HG03196 (cell line): ENCODE measurements at regions not wholly inside any gene's neighbourhood (a gene's known extent, or its start where the extent isn't known, plus 50 kb on each side); places are given as distances from the start of the nearest gene placed in this dataset.

Source experiments
- ATAC-seq: cut with Tn5 transposase; IDR thresholded peaks from one replicate; pipeline ENCODE4 v1.9.1; 2021; ENCODE audit not compliant: unreplicated experiment

- ATAC-seq, result no peak
Measured at GRCh38 chr13:53466576-53466975, 438.0 kb downstream of the OLFM4 start.

- no peak for ATAC-seq
Measured at GRCh38 chr13:53473397-53473796, 444.8 kb downstream of the OLFM4 start.

- ATAC-seq, result no peak
Measured at GRCh38 chr13:53474878-53475277, 446.3 kb downstream of the OLFM4 start.

GRCh38 chr13:53490752-53491151 is 462.1 kb downstream of the OLFM4 start:
- no peak for ATAC-seq

GRCh38 chr13:53494406-53494805 is 465.8 kb downstream of the OLFM4 start:
- no peak for ATAC-seq

GRCh38 chr13:53499576-53500133 is 471.0 kb downstream of the OLFM4 start:
- no peak for ATAC-seq

- no peak for ATAC-seq
Measured at GRCh38 chr13:53501387-53501786, 472.8 kb downstream of the OLFM4 start.

DNA sequence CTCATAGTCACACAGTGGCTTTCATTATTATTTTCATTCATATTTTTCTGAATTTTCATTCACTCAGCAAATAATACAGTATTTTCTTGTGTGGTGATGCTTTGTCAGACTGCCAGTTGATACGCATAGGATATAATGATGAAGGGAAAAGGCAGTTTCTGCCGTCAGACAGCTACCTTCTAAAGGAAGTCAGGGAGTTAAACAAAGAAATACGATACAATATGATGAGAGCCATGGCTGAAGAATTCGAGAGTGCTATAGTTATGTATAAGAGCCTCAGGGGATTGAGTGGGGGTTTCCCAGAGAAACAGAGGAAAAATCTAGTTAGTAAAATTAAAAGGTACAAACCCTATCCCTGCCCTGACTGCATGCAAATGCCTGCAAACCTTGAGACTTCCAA is 479.1 kb downstream of the OLFM4 start:
- no peak for ATAC-seq

DNA sequence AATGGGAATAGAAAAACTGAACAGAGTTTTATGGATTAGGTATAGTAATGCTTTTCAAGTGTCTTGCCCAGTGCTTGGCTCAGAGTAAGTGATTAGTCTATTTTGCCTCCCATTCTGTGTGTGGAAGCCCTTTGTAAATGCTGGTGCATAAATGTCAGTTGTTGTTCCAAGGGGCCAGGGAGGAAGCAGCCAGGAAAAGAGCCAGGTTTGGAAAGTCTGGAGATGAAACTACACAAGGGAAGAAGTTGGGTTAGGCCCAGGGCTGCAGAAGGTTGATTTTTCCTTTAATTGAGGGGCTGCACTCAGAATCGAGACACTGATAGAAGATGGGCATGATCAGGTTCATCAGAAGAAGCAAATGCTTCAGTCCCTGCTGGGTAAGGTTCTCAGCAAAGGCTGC is 484.0 kb downstream of the OLFM4 start:
- no peak for ATAC-seq

GRCh38 chr13:53513226-53513625 is 484.6 kb downstream of the OLFM4 start:
- no peak for ATAC-seq

DNA sequence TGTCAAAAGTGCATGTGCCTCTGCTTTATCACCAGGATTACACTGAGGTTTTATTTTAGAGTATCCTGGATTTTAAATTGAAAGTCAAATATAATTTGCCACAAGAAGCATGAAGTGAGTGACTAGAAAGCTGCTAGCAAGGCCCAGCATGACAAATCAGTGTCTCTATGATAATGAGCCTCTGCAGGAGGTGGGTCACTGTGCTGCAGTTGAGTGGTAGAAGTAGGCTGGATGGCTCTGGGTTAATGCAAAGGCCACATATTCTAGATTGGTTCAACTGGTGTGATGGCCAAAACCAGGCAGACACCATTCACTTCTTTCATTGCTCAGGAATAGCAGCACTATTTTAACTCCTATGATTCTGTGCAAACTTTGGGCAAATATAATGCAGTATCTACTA is 491.5 kb downstream of the OLFM4 start:
- ATAC-seq, result no peak

DNA sequence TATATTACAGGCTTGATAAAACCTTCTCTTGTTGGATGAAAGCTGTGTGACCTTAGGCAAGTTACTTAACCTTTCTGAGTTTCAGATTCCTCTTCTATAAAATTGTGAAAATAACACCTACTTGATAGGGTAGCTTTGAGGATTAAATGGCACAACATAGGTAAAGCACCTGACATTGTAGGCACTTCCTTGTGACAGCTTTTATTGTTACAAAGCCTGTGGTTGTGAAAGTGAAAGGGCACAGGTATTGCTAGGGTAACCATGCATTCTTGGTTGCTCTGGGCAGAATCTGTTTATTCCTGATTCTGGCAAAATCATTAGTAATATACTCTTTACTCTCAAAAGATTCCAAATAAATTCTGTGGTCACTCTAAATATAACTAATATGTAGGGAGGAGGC is 493.4 kb downstream of the OLFM4 start:
- ATAC-seq, result no peak

- no peak for ATAC-seq
Measured at GRCh38 chr13:53537586-53537985, 509.0 kb downstream of the OLFM4 start.

DNA sequence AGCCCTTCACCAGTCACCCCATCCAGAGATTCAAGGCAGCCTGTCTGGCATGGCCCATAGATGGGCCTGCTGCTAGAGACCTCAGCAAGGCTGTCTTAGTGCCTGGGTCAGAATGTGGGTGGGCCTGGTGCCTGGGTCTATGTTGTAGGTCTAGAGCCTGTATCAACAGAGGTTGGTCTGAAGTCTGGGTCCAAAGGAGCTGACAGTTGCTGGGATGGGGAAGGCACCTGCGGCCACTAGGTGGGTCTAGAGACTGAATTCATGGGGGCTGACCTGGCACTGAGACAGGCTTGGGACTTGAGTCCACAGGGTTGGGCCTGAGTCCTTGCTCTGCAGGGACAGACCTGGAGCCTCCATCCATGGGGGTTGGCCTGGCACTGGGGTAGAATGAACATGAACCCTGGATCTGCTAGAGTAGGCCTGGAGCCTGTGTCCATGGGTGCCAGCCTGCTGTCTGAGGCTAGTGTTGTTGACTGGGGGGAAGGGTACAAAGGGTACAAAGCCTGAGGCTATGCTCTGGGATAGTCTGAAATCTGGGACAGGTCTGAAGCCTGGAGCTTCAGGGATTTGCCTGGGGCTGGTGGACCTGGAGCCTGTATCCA is 516.8 kb downstream of the OLFM4 start:
- no peak for ATAC-seq

- no peak for ATAC-seq
Measured at GRCh38 chr13:53560556-53560955, 531.9 kb downstream of the OLFM4 start.

- ATAC-seq, result no peak
Measured at GRCh38 chr13:53562419-53562818, 533.8 kb downstream of the OLFM4 start.

DNA sequence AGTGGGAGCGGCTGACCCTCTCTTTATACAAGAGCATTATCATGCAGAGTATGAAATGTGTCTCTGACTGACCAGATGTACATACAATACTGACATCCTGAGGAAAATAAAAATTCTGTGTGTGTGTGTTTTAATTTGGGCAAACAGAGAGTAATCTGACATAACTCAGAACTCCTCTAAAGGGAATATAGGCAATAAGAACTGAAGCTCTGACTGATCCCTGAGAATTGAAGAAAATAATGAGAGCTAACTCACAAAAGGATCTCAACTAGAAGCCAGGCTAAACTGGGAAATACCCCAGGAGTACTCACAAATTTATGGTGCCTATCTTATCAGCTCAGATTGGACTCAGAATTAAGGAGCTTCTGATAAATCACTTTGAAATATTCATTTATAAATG is 539.9 kb downstream of the OLFM4 start:
- ATAC-seq, result no peak

- ATAC-seq, result no peak
Measured at GRCh38 chr13:53569453-53569852, 540.8 kb downstream of the OLFM4 start.

- ATAC-seq, result no peak
Measured at GRCh38 chr13:53601113-53601512, 572.5 kb downstream of the OLFM4 start.

GRCh38 chr13:53605326-53605725 is 576.7 kb downstream of the OLFM4 start:
- no peak for ATAC-seq

- no peak for ATAC-seq
Measured at GRCh38 chr13:53612200-53612599, 583.6 kb downstream of the OLFM4 start.

DNA sequence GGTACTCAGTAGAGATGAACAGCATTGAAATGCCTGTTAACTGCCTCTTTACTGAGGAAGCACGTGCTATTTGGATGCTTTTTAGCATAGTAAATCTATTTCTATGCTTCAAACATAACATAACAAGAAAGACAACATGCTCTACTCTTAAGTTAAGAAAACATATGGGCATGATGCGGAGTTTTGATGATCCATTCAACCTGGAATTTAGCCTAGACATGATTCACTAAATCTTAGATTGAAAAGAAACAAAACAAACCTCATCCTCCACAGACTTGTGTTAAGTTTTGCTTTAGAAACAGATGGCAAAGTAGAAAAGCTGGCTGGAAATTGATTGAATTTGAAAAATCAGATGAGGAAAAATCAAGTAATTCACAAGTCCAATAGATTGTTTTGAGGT is 593.8 kb downstream of the OLFM4 start:
- ATAC-seq, result no peak

DNA sequence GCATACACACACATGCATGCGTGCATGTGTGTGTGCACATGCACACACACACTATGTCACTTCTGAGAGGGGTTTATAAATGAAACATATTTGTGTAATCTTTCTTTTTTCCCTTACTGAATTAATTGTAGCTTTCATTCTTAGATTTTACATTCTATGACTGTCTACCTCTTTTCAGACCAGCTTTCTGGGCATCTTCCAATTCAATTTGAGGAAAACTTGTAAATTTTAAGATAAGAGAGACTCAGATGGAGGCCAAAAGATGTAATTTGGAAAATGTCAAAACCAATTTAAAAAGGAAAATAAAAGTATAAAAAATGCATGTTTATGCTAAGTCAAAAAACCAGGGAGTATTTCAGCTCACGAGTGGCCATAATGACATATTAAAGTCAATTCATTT is 594.5 kb downstream of the OLFM4 start:
- no peak for ATAC-seq
